DMS79 treated with DMSO at 0.1 percent for 48 hours (cell line): ENCODE measurements at regions not wholly inside any gene's neighbourhood (a gene's known extent, or its start where the extent isn't known, plus 50 kb on each side); places are given as distances from the start of the nearest gene placed in this dataset.

ENCODE experiments used
- DNase-seq: peaks from one replicate; lab custom pipeline; 2025; lab: John Stamatoyannopoulos, UW

- no peak for DNase-seq
Observed at GRCh38 chr7:94274828-94275227, 119.9 kb upstream of the COL1A2 start.

- DNase-seq = no peak
Observed at GRCh38 chr7:94276027-94276426, 118.7 kb upstream of the COL1A2 start.

GRCh38 chr7:94276795-94277194, 117.9 kb upstream of the COL1A2 start:
- no peak for DNase-seq

GRCh38 chr7:94277236-94277635, 117.5 kb upstream of the COL1A2 start:
- DNase-seq = no peak

GRCh38 chr7:94280851-94281250, 113.8 kb upstream of the COL1A2 start:
- DNase-seq = no peak

- no peak for DNase-seq
Observed at GRCh38 chr7:94284104-94284503, 110.6 kb upstream of the COL1A2 start.

- DNase-seq = no peak
Observed at GRCh38 chr7:94286111-94286510, 108.6 kb upstream of the COL1A2 start.

GRCh38 chr7:94288096-94288495, 106.6 kb upstream of the COL1A2 start:
- DNase-seq = no peak

- no peak for DNase-seq
Observed at GRCh38 chr7:94289071-94289470, 105.6 kb upstream of the COL1A2 start.

GRCh38 chr7:94294471-94295131, 100.1 kb upstream of the COL1A2 start:
- DNase-seq = no peak

GRCh38 chr7:94295850-94296249, 98.8 kb upstream of the COL1A2 start:
- DNase-seq = no peak

- no peak for DNase-seq
Observed at GRCh38 chr7:94296881-94297280, 97.8 kb upstream of the COL1A2 start.

GRCh38 chr7:94297397-94297838, 97.3 kb upstream of the COL1A2 start:
- no peak for DNase-seq

GRCh38 chr7:94298943-94299342, 95.8 kb upstream of the COL1A2 start:
- DNase-seq = no peak

GRCh38 chr7:94300176-94300835, 94.4 kb upstream of the COL1A2 start:
- DNase-seq = no peak

GRCh38 chr7:94301024-94301586, 93.6 kb upstream of the COL1A2 start:
- no peak for DNase-seq

GRCh38 chr7:94303118-94303517, 91.6 kb upstream of the COL1A2 start:
- no peak for DNase-seq

- DNase-seq = no peak
Observed at GRCh38 chr7:94303695-94304094, 91.0 kb upstream of the COL1A2 start.

- DNase-seq = no peak
Observed at GRCh38 chr7:94304878-94305277, 89.8 kb upstream of the COL1A2 start.

GRCh38 chr7:94305836-94306235, 88.9 kb upstream of the COL1A2 start:
- no peak for DNase-seq

- no peak for DNase-seq
Observed at GRCh38 chr7:94307399-94308048, 87.2 kb upstream of the COL1A2 start.

- DNase-seq = no peak
Observed at GRCh38 chr7:94311515-94311914, 83.2 kb upstream of the COL1A2 start.

GRCh38 chr7:94313926-94314325, 80.8 kb upstream of the COL1A2 start:
- DNase-seq = no peak
